A549 (cell line): ENCODE measurements at regions not wholly inside any gene's neighbourhood (a gene's known extent, or its start where the extent isn't known, plus 50 kb on each side); places are given as distances from the start of the nearest gene placed in this dataset.

ENCODE experiments used
- CTCF ChIP-seq: fragments of >200 bp; sonication (Bioruptor Twin); formaldehyde crosslinking; IDR thresholded peaks from 3 replicates; pipeline ENCODE4 v1.5.1; 2016
- HDAC2 ChIP-seq: fragments of 200-600 bp; sonication (generic); IDR thresholded peaks from 2 replicates; pipeline ENCODE4 v1.6.1; 2016
- NR3C1 ChIP-seq: fragments of >200 bp; sonication (Bioruptor Twin); formaldehyde crosslinking; IDR thresholded peaks from 3 replicates; pipeline ENCODE4 v1.6.1; 2017
- PBX3 ChIP-seq: IDR thresholded peaks from 2 replicates; pipeline ENCODE4 v1.6.1; 2012
- POLR2A ChIP-seq: IDR thresholded peaks from 2 replicates; pipeline ENCODE4 v1.6.1; 2012; ENCODE audit warnings: mild to moderate bottlenecking, low read length

- TF ChIP-seq NR3C1 (no peak), POLR2A (no peak), CTCF (no peak), HDAC2 (no peak), PBX3 (no peak)
These were observed 476.6 kb downstream of the IRS2 start for GRCh38 chr13:109309625-109310363.
